GM10248 (cell line): ENCODE measurements at regions not wholly inside any gene's neighbourhood (a gene's known extent, or its start where the extent isn't known, plus 50 kb on each side); places are given as distances from the start of the nearest gene placed in this dataset.

Source experiments
- CTCF ChIA-PET: fragments of 300-600 bp; sonication (Branson Sonifier 250); formaldehyde crosslinking; extraction: SDS; loops from one replicate; lab custom pipeline; 2021; ENCODE audit warnings: antibody characterized with exemption; lab: Yijun Ruan, JAX
- POLR2A ChIA-PET: fragments of 350-650 bp; sonication (Branson Sonifier 250); formaldehyde crosslinking; extraction: SDS; loops from one replicate; lab custom pipeline; 2020; ENCODE audit warnings: antibody characterized with exemption; lab: Yijun Ruan, JAX
- DNase-seq: peaks from one replicate; pipeline ENCODE4 v3.0.0; 2012; ENCODE audit errors: extremely low spot score
- CTCF ChIP-seq: IDR thresholded peaks from 2 replicates; pipeline ENCODE4 v1.5.1; 2012; ENCODE audit warnings: mild to moderate bottlenecking, low read depth; ENCODE audit errors: extremely low read depth, missing control alignments, control extremely low read depth

GRCh38 chr12:118467641-118468305 lies 91.4 kb downstream of the SUDS3 start:
- no peak for TF ChIP-seq CTCF
- POLR2A ChIA-PET: no interaction called here
- CTCF ChIA-PET: interaction anchor here (1.0 kb wide), 1 partner anchor 13 kb away, joined by 3 read pairs; no protein-coding TSS in a partner anchor
- no peak for DNase-seq

GRCh38 chr12:118472940-118473339 lies 96.6 kb downstream of the SUDS3 start:
- POLR2A ChIA-PET: no interaction called here
- no peak for TF ChIP-seq CTCF
- CTCF ChIA-PET: no interaction called here
- no peak for DNase-seq

- ChIA-PET POLR2A (no interaction called here), CTCF (no interaction called here)
- DNase-seq: no peak
- no peak for TF ChIP-seq CTCF
Observed at GRCh38 chr12:118480235-118480634, 103.9 kb downstream of the SUDS3 start.

- no peak for TF ChIP-seq CTCF
- DNase-seq: no peak
- ChIA-PET POLR2A (no interaction called here), CTCF (no interaction called here)
Observed at GRCh38 chr12:118488034-118488433, 111.7 kb downstream of the SUDS3 start.

GRCh38 chr12:118493962-118494361 lies 117.6 kb downstream of the SUDS3 start:
- ChIA-PET CTCF (no interaction called here), POLR2A (no interaction called here)
- TF ChIP-seq CTCF: no peak
- DNase-seq: no peak

GRCh38 chr12:118494776-118495175 lies 118.4 kb downstream of the SUDS3 start:
- ChIA-PET CTCF (no interaction called here), POLR2A (no interaction called here)
- no peak for TF ChIP-seq CTCF
- no peak for DNase-seq
